ENCODE measurements at regions not wholly inside any gene's neighbourhood (a gene's known extent, or its start where the extent isn't known, plus 50 kb on each side); places are given as distances from the start of the nearest gene placed in this dataset.

DNA sequence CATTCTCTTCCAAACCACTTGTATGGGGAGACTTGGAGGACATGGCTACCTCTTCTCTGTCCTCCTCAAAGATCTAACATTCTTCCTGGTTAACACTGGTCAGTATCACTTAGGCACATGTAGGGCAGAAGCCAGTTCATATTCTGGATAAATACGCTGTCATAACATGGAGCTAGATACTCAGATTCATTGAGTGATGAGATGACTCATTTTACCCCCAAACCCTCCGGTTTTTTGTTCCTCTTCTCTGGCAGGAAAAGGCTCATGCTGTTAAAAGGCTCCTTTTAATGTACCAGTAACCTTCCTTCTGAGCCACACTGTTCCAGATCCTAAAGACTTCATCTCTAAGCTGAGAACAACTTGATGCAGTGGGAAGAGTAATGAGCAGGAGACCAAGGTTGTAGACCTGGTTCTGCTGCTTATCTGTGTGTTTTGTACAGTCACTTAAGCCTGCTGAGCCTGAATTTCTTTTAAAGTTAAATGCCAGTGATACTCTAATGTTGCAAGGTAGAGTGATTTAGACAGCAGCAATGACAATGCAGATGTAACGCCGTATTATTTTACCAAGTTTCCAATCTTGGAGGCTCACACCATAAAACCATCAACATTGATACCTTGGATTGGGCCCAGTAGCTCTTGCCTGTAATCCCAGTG, 57.3 kb upstream of the ELK3 start:
- no peak for TF ChIP-seq CTCF (IDR thresholded peaks at IDR 0.05)
- TF ChIP-seq POLR2A (IDR thresholded peaks at IDR 0.05) = no peak
